Lower lobe of right lung (tissue), 2 donors: ENCODE measurements at regions not wholly inside any gene's neighbourhood (a gene's known extent, or its start where the extent isn't known, plus 50 kb on each side); places are given as distances from the start of the nearest gene placed in this dataset.

Experiments
- ATAC-seq, 2 donors: fragments of 200-7000 bp; cut with Tn5 transposase; one replicate each; pipeline ENCODE4 v1.9.1; 2020 to 2022; ENCODE audit warnings: mild to moderate bottlenecking in 2 of 2, moderate library complexity in 2 of 2
- DNase-seq: peaks from one replicate; pipeline ENCODE4 v3.0.0-alpha.2; 2020
- H3K27ac ChIP-seq: fragments of 200-600 bp; one replicate; pipeline ENCODE4 v1.8.0; 2022
- H3K27me3 ChIP-seq: fragments of 200-600 bp; one replicate; pipeline ENCODE4 v1.8.0; 2022; ENCODE audit warnings: low read depth
- H3K36me3 ChIP-seq: fragments of 200-600 bp; one replicate; pipeline ENCODE4 v1.8.0; 2022; ENCODE audit warnings: mild to moderate bottlenecking
- H3K4me1 ChIP-seq: fragments of 200-600 bp; one replicate; pipeline ENCODE4 v1.8.0; 2022
- H3K4me3 ChIP-seq: fragments of 200-600 bp; one replicate; pipeline ENCODE4 v1.8.0; 2022; ENCODE audit warnings: mild to moderate bottlenecking
- H3K9me3 ChIP-seq: fragments of 200-600 bp; one replicate; pipeline ENCODE4 v1.8.0; 2022
- CTCF ChIP-seq: fragments of 200-600 bp; IDR thresholded peaks from one replicate; pipeline ENCODE4 v1.8.0; 2022; ENCODE audit warnings: antibody characterized with exemption, mild to moderate bottlenecking
- intact Hi-C: fragments of 100-400 bp; cut with DNase I; formaldehyde crosslinking; loops from one replicate; pipeline ENCODE4 v1.11.0; 2022
- donor health status: DM: no; HTN: yes; CAD: no; lungs with severe emphysema.

DNA sequence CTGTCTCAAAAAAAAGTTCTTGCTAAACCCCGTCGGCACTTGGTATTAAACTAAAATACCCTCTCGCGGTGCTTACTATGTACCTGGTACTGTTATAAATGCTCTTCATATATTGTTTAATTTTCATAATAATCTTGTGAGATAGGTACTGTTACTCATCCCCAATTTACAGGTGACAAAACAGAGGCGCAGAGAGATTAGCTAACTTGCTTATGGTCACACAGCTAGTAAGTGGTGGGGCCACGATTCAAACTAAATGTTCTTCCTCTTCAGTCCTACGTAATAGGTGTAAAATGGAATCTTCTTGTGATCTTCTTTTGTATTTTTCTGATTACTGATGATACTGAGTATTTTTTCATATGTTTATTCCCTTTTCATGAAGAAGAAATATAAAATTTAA is 51.3 kb downstream of the TET3 start:
- Histone ChIP-seq H3K27ac (no peak overlapping the region), H3K9me3 (no peaks in the 10 kb centered on the region), H3K4me3 (no peak overlapping the region), H3K27me3 (no peaks in the 10 kb centered on the region), H3K4me1 (peaks cover 59% of the 10 kb centered on the region), H3K36me3 (no peaks in the 10 kb centered on the region)
- ATAC-seq (no peak), DNase-seq (no peak)
- TF ChIP-seq CTCF: no peak
- intact Hi-C loops: no loop called here

GRCh38 chr2:74036450-74037195 is 51.9 kb downstream of the TET3 start:
- intact Hi-C loops: no loop called here
- no peak for DNase-seq
- TF ChIP-seq CTCF: no peak
- Histone ChIP-seq H3K9me3 (no peaks in the 10 kb centered on the region), H3K27me3 (no peaks in the 10 kb centered on the region), H3K36me3 (no peaks in the 10 kb centered on the region), H3K4me3 (no peak overlapping the region), H3K4me1 (peaks cover 58% of the 10 kb centered on the region), H3K27ac (peak overlapping the region; percentile 15)
- ATAC-seq: no peak

GRCh38 chr2:74037379-74037860 is 52.7 kb downstream of the TET3 start:
- Histone ChIP-seq H3K27me3 (no peaks in the 10 kb centered on the region), H3K4me3 (no peak overlapping the region), H3K36me3 (no peaks in the 10 kb centered on the region), H3K4me1 (peaks cover 53% of the 10 kb centered on the region), H3K27ac (peak overlapping the region; percentile 15), H3K9me3 (no peaks in the 10 kb centered on the region)
- TF ChIP-seq CTCF: no peak
- intact Hi-C loops: no loop called here
- DNase-seq (no peak), ATAC-seq (peak; percentile 68 to 85)

DNA sequence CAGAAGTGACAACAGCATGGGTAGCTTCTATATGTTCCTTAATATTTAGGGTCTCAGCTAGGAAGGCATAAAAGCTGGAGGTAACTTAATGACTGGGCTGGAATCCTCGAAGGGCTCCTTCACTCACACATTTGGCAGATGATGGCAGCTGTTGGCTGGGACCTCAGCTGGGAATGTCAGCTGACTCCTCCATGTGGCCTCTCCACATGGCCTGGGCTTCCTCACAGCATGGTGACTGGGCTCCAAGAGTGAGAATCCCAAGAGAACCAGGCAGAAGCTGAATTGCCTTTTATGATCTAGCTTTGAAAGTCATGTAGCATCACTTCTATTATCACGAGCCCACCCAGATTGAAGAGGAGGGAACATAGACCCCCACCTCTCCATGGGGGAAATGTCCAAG is 54.9 kb downstream of the TET3 start:
- intact Hi-C loops: no loop called here
- H3K4me1 ChIP-seq: peaks cover 44% of the 10 kb centered on the region
- ATAC-seq: no peak

GRCh38 chr2:74041182-74041581 is 56.5 kb downstream of the TET3 start:
- TF ChIP-seq CTCF: no peak
- Histone ChIP-seq H3K36me3 (peaks cover 4% of the 10 kb centered on the region), H3K4me1 (peaks cover 37% of the 10 kb centered on the region), H3K9me3 (no peaks in the 10 kb centered on the region), H3K27me3 (no peaks in the 10 kb centered on the region), H3K27ac (no peak overlapping the region), H3K4me3 (no peak overlapping the region)
- ATAC-seq (peak; percentile 25 to 54), DNase-seq (no peak)
- intact Hi-C loops: no loop called here

More for the DNA sequence above, 54.9 kb downstream of the TET3 start:
- no peak overlapping the region for H3K27ac ChIP-seq
- no peaks in the 10 kb centered on the region for H3K9me3 ChIP-seq
- no peaks in the 10 kb centered on the region for H3K27me3 ChIP-seq
- DNase-seq: no peak
- H3K4me3 ChIP-seq: no peak overlapping the region
- no peaks in the 10 kb centered on the region for H3K36me3 ChIP-seq
- TF ChIP-seq CTCF: no peak
